M059J (cell line): ENCODE measurements at regions not wholly inside any gene's neighbourhood (a gene's known extent, or its start where the extent isn't known, plus 50 kb on each side); places are given as distances from the start of the nearest gene placed in this dataset.
"Not testable (repeated sequence)": the region's sequence is repeated elsewhere in the genome, so short reads cannot be mapped to it uniquely, and the experiment has no call there.

Experiments used
- DNase-seq: peaks from one replicate; pipeline ENCODE4 v3.0.0-alpha.2; 2012; ENCODE audit warnings: low read depth

GRCh38 chr6:14597090-14597489 is 479.5 kb downstream of the CD83 start:
- no peak for DNase-seq

GRCh38 chr6:14598017-14598864 is 480.7 kb downstream of the CD83 start:
- no peak for DNase-seq

- DNase-seq, result not testable (repeated sequence)
Measured at GRCh38 chr6:14600306-14600705, 482.7 kb downstream of the CD83 start.

- no peak for DNase-seq
Measured at GRCh38 chr6:14601490-14601889, 483.9 kb downstream of the CD83 start.

- no peak for DNase-seq
Measured at GRCh38 chr6:14606353-14606752, 488.8 kb downstream of the CD83 start.

GRCh38 chr6:14610141-14610540 is 492.6 kb downstream of the CD83 start:
- DNase-seq, result no peak

GRCh38 chr6:14612016-14612980 is 494.7 kb downstream of the CD83 start:
- DNase-seq, result peak; percentile 57

GRCh38 chr6:14614631-14615030 is 497.1 kb downstream of the CD83 start:
- no peak for DNase-seq

GRCh38 chr6:14616656-14617055 is 499.1 kb downstream of the CD83 start:
- DNase-seq, result no peak

GRCh38 chr6:14618759-14619418 is 501.3 kb downstream of the CD83 start:
- no peak for DNase-seq

GRCh38 chr6:14619419-14619781 is 501.8 kb downstream of the CD83 start:
- no peak for DNase-seq

GRCh38 chr6:14620522-14620921 is 502.9 kb downstream of the CD83 start:
- DNase-seq, result no peak

GRCh38 chr6:14621518-14621917 is 503.9 kb downstream of the CD83 start:
- no peak for DNase-seq

- no peak for DNase-seq
Measured at GRCh38 chr6:14622085-14622484, 504.5 kb downstream of the CD83 start.

- no peak for DNase-seq
Measured at GRCh38 chr6:14622909-14623505, 505.4 kb downstream of the CD83 start.

GRCh38 chr6:14625173-14625895 is 507.8 kb downstream of the CD83 start:
- DNase-seq, result no peak

GRCh38 chr6:14626556-14626955 is 509.0 kb downstream of the CD83 start:
- DNase-seq, result no peak

- no peak for DNase-seq
Measured at GRCh38 chr6:14630016-14630415, 512.4 kb downstream of the CD83 start.

GRCh38 chr6:14633479-14633878 is 515.9 kb downstream of the CD83 start:
- no peak for DNase-seq

- no peak for DNase-seq
Measured at GRCh38 chr6:14634072-14634471, 516.5 kb downstream of the CD83 start.

GRCh38 chr6:14635195-14635594 is 517.6 kb downstream of the CD83 start:
- DNase-seq, result no peak
